Mesenchymal stem cell (in vitro differentiated cells and primary cell): ENCODE measurements at regions not wholly inside any gene's neighbourhood (a gene's known extent, or its start where the extent isn't known, plus 50 kb on each side); places are given as distances from the start of the nearest gene placed in this dataset.
A peak's percentile ranks its signal among the peaks of the same experiment; 100 is the strongest.

ENCODE experiments used
- DNase-seq: peaks from one replicate; pipeline ENCODE4 v3.0.0-alpha.2; 2013
- H2AFZ ChIP-seq: one replicate; pipeline ENCODE4 v1.6.1; 2013; ENCODE audit warnings: low read depth, mild to moderate bottlenecking, control low read depth, inconsistent platforms, low read length, moderate library complexity
- H2AK5ac ChIP-seq: 2 replicates; pipeline ENCODE4 v1.6.1; 2013; ENCODE audit warnings: low read length, moderate library complexity, mild to moderate bottlenecking, inconsistent platforms; ENCODE audit not compliant: severe bottlenecking
- H2BK120ac ChIP-seq: one replicate; pipeline ENCODE4 v1.6.1; 2013; ENCODE audit warnings: low read depth, mild to moderate bottlenecking, inconsistent platforms, low read length, moderate library complexity
- H2BK12ac ChIP-seq, 2 experiments: one replicate each; pipeline ENCODE4 v1.6.1; 2013; ENCODE audit warnings: inconsistent platforms in 2 of 2, low read length in 2 of 2, mild to moderate bottlenecking in 2 of 2, moderate library complexity in 2 of 2, control low read depth in 1 of 2
- H2BK15ac ChIP-seq: one replicate; pipeline ENCODE4 v1.6.1; 2013; ENCODE audit warnings: mild to moderate bottlenecking, low read depth, inconsistent platforms; ENCODE audit not compliant: poor library complexity, severe bottlenecking
- H2BK5ac ChIP-seq: 2 replicates; pipeline ENCODE4 v1.6.1; 2013; ENCODE audit warnings: low read depth, mild to moderate bottlenecking, low read length, control low read depth, inconsistent platforms; ENCODE audit not compliant: poor library complexity, severe bottlenecking
- H3K14ac ChIP-seq, 2 experiments: one replicate each; pipeline ENCODE4 v1.6.1; 2013; ENCODE audit warnings: inconsistent platforms in 2 of 2, low read length in 2 of 2, control low read depth in 1 of 2, mild to moderate bottlenecking in 1 of 2, moderate library complexity in 1 of 2
- H3K18ac ChIP-seq, 2 experiments: one replicate each; pipeline ENCODE4 v1.6.1; 2013; ENCODE audit warnings: inconsistent platforms in 2 of 2, low read length in 2 of 2, control low read depth in 1 of 2, low read depth in 1 of 2, mild to moderate bottlenecking in 1 of 2
- H3K23ac ChIP-seq, 2 experiments: one replicate each; pipeline ENCODE4 v1.6.1; 2013; ENCODE audit warnings: inconsistent platforms in 2 of 2, low read length in 2 of 2, mild to moderate bottlenecking in 2 of 2, moderate library complexity in 2 of 2, control low read depth in 1 of 2
- H3K27ac ChIP-seq: 2 replicates; pipeline ENCODE4 v1.5.1; 2013; ENCODE audit warnings: mild to moderate bottlenecking, moderate library complexity, low read length, control low read depth, inconsistent platforms; ENCODE audit not compliant: poor library complexity, severe bottlenecking
- H3K27me3 ChIP-seq, 2 experiments: 2 replicates each; pipeline versions ENCODE4 v1.6.1 to v1.7.0; 2013; ENCODE audit warnings: low read length in 2 of 2, mild to moderate bottlenecking in 2 of 2, moderate library complexity in 2 of 2, control low read depth in 1 of 2, inconsistent platforms in 1 of 2; ENCODE audit not compliant: control insufficient read depth in 1 of 2, insufficient read depth in 1 of 2
- H3K36me3 ChIP-seq, 2 experiments: 2 replicates each; pipeline versions ENCODE4 v1.6.1 to v1.7.0; 2013; ENCODE audit warnings: low read length in 2 of 2, control low read depth in 1 of 2, inconsistent platforms in 1 of 2, low read depth in 1 of 2, mild to moderate bottlenecking in 1 of 2; ENCODE audit not compliant: insufficient read depth in 2 of 2, control insufficient read depth in 1 of 2
- H3K4ac ChIP-seq, 2 experiments: one replicate each; pipeline ENCODE4 v1.6.1; 2013; ENCODE audit warnings: inconsistent platforms in 2 of 2, low read length in 2 of 2, mild to moderate bottlenecking in 2 of 2, moderate library complexity in 2 of 2, control low read depth in 1 of 2, low read depth in 1 of 2
- H3K4me1 ChIP-seq: 2 replicates; pipeline ENCODE4 v1.6.1; 2013; ENCODE audit warnings: low read depth, low read length, control low read depth; ENCODE audit not compliant: control insufficient read depth, insufficient read depth
- H3K4me2 ChIP-seq: 2 replicates; pipeline ENCODE4 v1.6.1; 2013; ENCODE audit warnings: low read length, mild to moderate bottlenecking, inconsistent platforms; ENCODE audit not compliant: poor library complexity, severe bottlenecking
- H3K4me3 ChIP-seq, 2 experiments: 2 replicates each; pipeline versions ENCODE4 v1.5.1 to v1.7.0; 2013; ENCODE audit warnings: low read length in 2 of 2, mild to moderate bottlenecking in 2 of 2, control low read depth in 1 of 2, low read depth in 1 of 2; ENCODE audit not compliant: insufficient read depth in 1 of 2
- H3K79me1 ChIP-seq: replicated peaks from 2 replicates; pipeline ENCODE4 v1.6.1; 2013; ENCODE audit warnings: mild to moderate bottlenecking, control low read depth, low read length, inconsistent platforms; ENCODE audit not compliant: poor library complexity, severe bottlenecking
- H3K9ac ChIP-seq: 2 replicates; pipeline ENCODE4 v1.7.0; 2013; ENCODE audit warnings: mild to moderate bottlenecking, low read length, moderate library complexity
- H3K9me3 ChIP-seq: 2 replicates; pipeline ENCODE4 v1.7.0; 2013; ENCODE audit warnings: mild to moderate bottlenecking, low read length; ENCODE audit not compliant: control insufficient read depth
- H4K8ac ChIP-seq: one replicate; pipeline ENCODE4 v1.6.1; 2013; ENCODE audit warnings: inconsistent platforms, mild to moderate bottlenecking, low read length, moderate library complexity
- H4K91ac ChIP-seq: one replicate; pipeline ENCODE4 v1.6.1; 2013; ENCODE audit warnings: mild to moderate bottlenecking, low read length, inconsistent platforms
- WGBS: methylation state at CpG from one replicate; pipeline ENCODE4 v1.1.7; 2013; ENCODE audit warnings: mixed read lengths; 5-methylcytosine and 5-hydroxymethylcytosine counted together

DNA sequence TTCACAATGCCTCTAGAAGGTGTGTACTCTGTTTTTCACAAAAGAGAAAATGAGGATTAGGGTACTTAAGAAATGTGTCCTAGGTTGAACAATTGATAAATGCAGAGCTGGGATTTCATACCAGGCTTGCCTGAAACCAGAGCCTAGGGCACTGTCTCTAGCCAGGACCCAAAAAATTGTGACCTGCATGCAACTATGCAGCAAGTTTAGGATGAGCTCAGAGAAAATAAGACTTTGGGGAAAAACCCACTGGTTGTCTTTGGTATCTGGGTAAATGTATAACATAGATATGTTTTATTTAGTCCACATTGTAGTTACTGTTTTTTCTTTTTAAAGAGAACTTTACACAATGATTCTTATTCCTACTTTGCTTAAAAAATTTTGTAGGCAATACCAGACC is 177.1 kb upstream of the SEMA6A start:
- Histone ChIP-seq H3K9me3 (no peaks in the 10 kb centered on the region), H2AFZ (no peak overlapping the region), H2BK5ac (no peak overlapping the region), H3K36me3 (no peaks in the 10 kb centered on the region), H3K79me1 (no peaks in the 10 kb centered on the region), H4K91ac (no peak overlapping the region), H3K4me1 (peaks cover 6% of the 10 kb centered on the region), H3K4me3 (no peak overlapping the region), H2BK12ac (no peak overlapping the region), H2BK120ac (no peak overlapping the region), H3K14ac (no peak overlapping the region), H3K9ac (no peak overlapping the region), H2AK5ac (no peak overlapping the region), H3K4ac (no peak overlapping the region), H3K27me3 (no peaks in the 10 kb centered on the region), H3K18ac (no peak overlapping the region), H4K8ac (no peak overlapping the region), H3K27ac (no peak overlapping the region), H3K4me2 (no peak overlapping the region), H2BK15ac (no peak overlapping the region), H3K23ac (no peak overlapping the region)
- no peak for DNase-seq

DNA sequence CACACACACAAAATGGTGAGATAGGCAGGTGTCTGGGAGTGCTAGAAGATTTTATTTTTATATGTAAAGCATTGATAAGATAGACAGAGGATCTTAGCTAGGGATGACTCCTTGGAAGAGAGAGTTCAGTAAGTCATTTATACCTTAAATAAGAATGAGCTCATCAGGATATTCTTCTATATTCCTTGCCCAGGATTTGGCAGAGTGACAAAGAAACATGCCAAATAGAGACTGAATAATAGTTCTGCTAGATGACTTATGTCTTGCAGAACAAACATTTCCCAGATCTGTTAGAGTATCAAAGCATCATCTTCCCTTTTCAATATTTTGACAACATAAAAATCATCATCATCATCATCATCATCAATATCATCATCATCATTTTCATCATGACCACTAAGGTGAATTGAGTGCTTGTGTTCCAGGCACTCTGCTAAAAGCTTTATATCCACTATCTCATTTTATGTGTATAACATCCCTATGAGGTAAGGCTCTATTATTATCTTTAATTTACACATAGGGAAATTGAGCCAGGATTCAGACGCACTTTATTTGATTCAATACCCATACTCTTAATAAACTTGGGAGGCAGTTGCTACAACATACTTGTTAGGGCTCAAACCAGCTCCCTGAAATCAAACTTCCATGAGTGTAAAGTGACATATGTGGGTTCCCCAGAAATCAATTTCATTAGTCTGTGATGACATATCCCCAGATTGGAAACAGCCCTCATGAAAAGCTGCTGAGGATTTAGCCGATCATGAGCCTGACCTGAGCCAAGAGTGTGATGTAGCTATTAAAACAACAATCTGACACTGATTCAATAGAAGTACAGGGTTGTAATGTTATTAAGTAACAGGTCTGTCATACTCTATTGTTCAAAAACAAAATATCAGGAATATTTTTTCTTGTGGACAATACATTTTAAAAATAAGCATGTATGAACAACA is 176.3 kb upstream of the SEMA6A start:
- Histone ChIP-seq H3K23ac (no peak overlapping the region), H3K36me3 (no peaks in the 10 kb centered on the region), H2BK120ac (no peak overlapping the region), H2AK5ac (no peak overlapping the region), H2AFZ (no peak overlapping the region), H3K4me3 (no peak overlapping the region), H3K9ac (no peak overlapping the region), H2BK5ac (no peak overlapping the region), H4K91ac (no peak overlapping the region), H3K79me1 (no peaks in the 10 kb centered on the region), H4K8ac (no peak overlapping the region), H2BK15ac (no peak overlapping the region), H3K4me2 (no peak overlapping the region), H3K4me1 (peaks cover 6% of the 10 kb centered on the region), H3K27ac (no peak overlapping the region), H3K9me3 (no peaks in the 10 kb centered on the region), H3K27me3 (no peaks in the 10 kb centered on the region), H3K4ac (no peak overlapping the region), H3K14ac (no peak overlapping the region), H2BK12ac (no peak overlapping the region), H3K18ac (no peak overlapping the region)
- no peak for DNase-seq
- WGBS: 88% methylated on average over 1 of the region's 2 CpGs

DNA sequence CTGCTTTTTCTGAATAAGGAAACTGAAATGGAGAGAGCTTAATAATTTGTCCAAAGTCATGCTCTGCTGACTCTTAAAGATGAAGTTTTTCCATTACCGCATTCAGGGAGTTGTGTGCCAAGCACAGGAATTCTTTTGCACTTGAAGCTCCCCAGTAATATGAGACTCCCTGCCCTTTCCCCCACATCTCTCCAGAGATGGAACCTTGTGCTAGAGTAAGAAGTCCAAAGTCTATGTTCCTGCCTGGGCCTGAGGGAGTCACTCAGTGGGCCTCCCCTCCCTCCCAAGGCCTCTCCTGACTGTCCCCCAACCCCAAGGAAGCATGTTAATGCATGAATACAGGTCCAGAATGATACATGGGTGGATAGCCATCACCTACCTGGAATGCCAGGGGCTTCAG is 173.3 kb upstream of the SEMA6A start:
- Histone ChIP-seq H4K91ac (no peak overlapping the region), H3K36me3 (no peaks in the 10 kb centered on the region), H2BK12ac (no peak overlapping the region), H4K8ac (no peak overlapping the region), H3K23ac (no peak overlapping the region), H3K27ac (peak overlapping the region; percentile 69), H3K14ac (no peak overlapping the region), H3K9me3 (no peaks in the 10 kb centered on the region), H3K27me3 (no peaks in the 10 kb centered on the region), H2BK120ac (no peak overlapping the region), H3K4me2 (peak overlapping the region; percentile 27), H2BK15ac (no peak overlapping the region), H2AK5ac (no peak overlapping the region), H3K18ac (no peak overlapping the region), H3K4me1 (peaks cover 5% of the 10 kb centered on the region), H2BK5ac (no peak overlapping the region), H3K4ac (no peak overlapping the region), H2AFZ (no peak overlapping the region), H3K79me1 (no peaks in the 10 kb centered on the region), H3K4me3 (no peak overlapping the region), H3K9ac (peak overlapping the region; percentile 56)
- WGBS: 100% methylated on average over 1 of the region's 1 CpG
- peak; percentile 11 for DNase-seq

DNA sequence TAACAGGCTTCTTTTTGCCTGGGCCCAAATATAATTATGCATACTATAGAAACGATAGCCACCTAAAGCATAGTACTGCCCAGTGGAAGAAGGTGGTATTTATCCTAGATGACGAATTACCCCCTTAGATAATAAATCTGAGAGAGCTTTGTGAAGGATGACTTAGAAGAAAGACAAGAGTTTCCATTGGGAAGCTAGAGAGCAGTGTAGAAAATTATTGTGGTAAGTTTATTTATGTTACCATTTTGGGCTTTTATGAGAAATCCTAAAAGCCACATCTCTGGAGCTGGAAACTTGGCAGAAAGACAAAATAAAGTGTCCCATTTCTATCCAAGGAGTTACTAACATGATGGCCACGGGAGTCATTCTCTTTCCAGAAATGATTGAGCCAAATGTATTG is 172.0 kb upstream of the SEMA6A start:
- Histone ChIP-seq H3K4me3 (no peak overlapping the region), H3K4me2 (no peak overlapping the region), H3K9me3 (no peaks in the 10 kb centered on the region), H3K4ac (no peak overlapping the region), H4K8ac (no peak overlapping the region), H2BK15ac (no peak overlapping the region), H2AK5ac (no peak overlapping the region), H2BK5ac (no peak overlapping the region), H3K23ac (no peak overlapping the region), H3K27me3 (no peaks in the 10 kb centered on the region), H3K79me1 (no peaks in the 10 kb centered on the region), H3K27ac (no peak overlapping the region), H3K9ac (no peak overlapping the region), H3K18ac (no peak overlapping the region), H3K36me3 (no peaks in the 10 kb centered on the region), H4K91ac (no peak overlapping the region), H2BK12ac (no peak overlapping the region), H2BK120ac (no peak overlapping the region), H3K4me1 (peaks cover 5% of the 10 kb centered on the region), H2AFZ (no peak overlapping the region), H3K14ac (no peak overlapping the region)
- WGBS: 95% methylated on average over 3 of the region's 3 CpGs
- peak; percentile 9 for DNase-seq
